Common myeloid progenitor, CD34-positive (primary cell): ENCODE measurements at regions not wholly inside any gene's neighbourhood (a gene's known extent, or its start where the extent isn't known, plus 50 kb on each side); places are given as distances from the start of the nearest gene placed in this dataset.
"Not testable (repeated sequence)": the region's sequence is repeated elsewhere in the genome, so short reads cannot be mapped to it uniquely, and the experiment has no call there.

Experiments
- CTCF ChIA-PET: fragments of 350-600 bp; sonication (Branson Sonifier 250); formaldehyde crosslinking; loops from one replicate; lab custom pipeline; 2021; ENCODE audit warnings: antibody characterized with exemption; lab: Charles Lee
- POLR2A ChIA-PET: fragments of 350-600 bp; sonication (Branson Sonifier 250); formaldehyde crosslinking; loops from one replicate; lab custom pipeline; 2021; ENCODE audit warnings: antibody characterized with exemption; lab: Charles Lee
- DNase-seq, 3 donors: peaks; one replicate each; pipeline versions ENCODE4 v3.0.0 to v3.0.0-alpha.2; 2013
- H3K27ac ChIP-seq, 2 experiments: 1 replicate in 1 of 2; 2 replicates in 1 of 2; pipeline ENCODE4 v1.7.0; 2013; ENCODE audit warnings: inconsistent platforms in 2 of 2, low read length in 2 of 2, mild to moderate bottlenecking in 2 of 2, low read depth in 1 of 2, moderate library complexity in 1 of 2; ENCODE audit not compliant: severe bottlenecking in 2 of 2, insufficient read depth in 1 of 2, poor library complexity in 1 of 2
- H3K27me3 ChIP-seq, 5 experiments: replicated peaks in 2 of 5; 1 replicate in 3 of 5; 2 replicates in 2 of 5; pipeline versions ENCODE4 v1.6.1 to v1.7.0; 2013; ENCODE audit warnings: low read length in 4 of 5, mild to moderate bottlenecking in 2 of 5, moderate library complexity in 2 of 5, inconsistent platforms in 1 of 5; ENCODE audit not compliant: insufficient read depth in 5 of 5, control insufficient read depth in 4 of 5
- H3K36me3 ChIP-seq, 4 experiments: 1 replicate in 2 of 4; 2 replicates in 2 of 4; pipeline versions ENCODE4 v1.6.1 to v1.7.0; 2013; ENCODE audit warnings: low read length in 3 of 4, control low read depth in 1 of 4, mild to moderate bottlenecking in 1 of 4; ENCODE audit not compliant: control insufficient read depth in 4 of 4, insufficient read depth in 4 of 4
- H3K4me1 ChIP-seq, 4 experiments: 1 replicate in 3 of 4; 2 replicates in 1 of 4; pipeline versions ENCODE4 v1.6.1 to v1.7.1; 2013; ENCODE audit warnings: low read length in 3 of 4, mild to moderate bottlenecking in 3 of 4, control low read depth in 1 of 4, inconsistent platforms in 1 of 4, moderate library complexity in 1 of 4; ENCODE audit not compliant: control insufficient read depth in 4 of 4, insufficient read depth in 4 of 4; ENCODE audit errors: control extremely low read depth in 1 of 4
- H3K4me3 ChIP-seq, 7 experiments: 1 replicate in 4 of 7; 2 replicates in 3 of 7; pipeline versions ENCODE4 v1.5.1 to v1.7.0; 2013; ENCODE audit warnings: mild to moderate bottlenecking in 7 of 7, low read length in 6 of 7, moderate library complexity in 6 of 7, inconsistent platforms in 2 of 7, low read depth in 2 of 7, control low read depth in 1 of 7; ENCODE audit not compliant: insufficient read depth in 4 of 7, control insufficient read depth in 1 of 7; ENCODE audit errors: extremely low read depth in 1 of 7
- H3K9me3 ChIP-seq, 5 experiments: 1 replicate in 4 of 5; 2 replicates in 1 of 5; pipeline versions ENCODE4 v1.6.1 to v1.7.1; 2013; ENCODE audit warnings: low read length in 4 of 5, mild to moderate bottlenecking in 2 of 5, inconsistent platforms in 1 of 5, low read depth in 1 of 5, moderate library complexity in 1 of 5; ENCODE audit not compliant: control insufficient read depth in 4 of 5, insufficient read depth in 2 of 5; ENCODE audit errors: control extremely low read depth in 1 of 5
- WGBS: methylation state at CpG from one replicate; pipeline ENCODE4 v1.1.5; 2013; ENCODE audit not compliant: insufficient coverage; 5-methylcytosine and 5-hydroxymethylcytosine counted together

- CTCF ChIA-PET, POLR2A ChIA-PET, H3K27ac ChIP-seq, H3K4me1 ChIP-seq, H3K36me3 ChIP-seq, H3K27me3 ChIP-seq, DNase-seq, H3K9me3 ChIP-seq, H3K4me3 ChIP-seq: not testable (repeated sequence)
- WGBS: no CpG with 5 or more reads among the region's 2 CpGs
Measured at GRCh38 chrY:3088149-3088548, 153.0 kb downstream of the ZFY start.

GRCh38 chrY:3108674-3109073 is 173.5 kb downstream of the ZFY start:
- POLR2A ChIA-PET, DNase-seq, H3K4me1 ChIP-seq, H3K9me3 ChIP-seq, H3K27ac ChIP-seq, CTCF ChIA-PET, H3K36me3 ChIP-seq, H3K27me3 ChIP-seq, H3K4me3 ChIP-seq: not testable (repeated sequence)
- WGBS: no CpG with 5 or more reads among the region's 4 CpGs

- no CpG with 5 or more reads among the region's 1 CpG for WGBS
- H3K9me3 ChIP-seq, POLR2A ChIA-PET, DNase-seq, H3K4me3 ChIP-seq, H3K27ac ChIP-seq, H3K4me1 ChIP-seq, H3K27me3 ChIP-seq, H3K36me3 ChIP-seq, CTCF ChIA-PET: not testable (repeated sequence)
Measured at GRCh38 chrY:3120234-3120633, 185.1 kb downstream of the ZFY start.

GRCh38 chrY:3120716-3121115 is 185.5 kb downstream of the ZFY start:
- H3K4me3 ChIP-seq, H3K27me3 ChIP-seq, CTCF ChIA-PET, DNase-seq, H3K36me3 ChIP-seq, H3K27ac ChIP-seq, H3K4me1 ChIP-seq, H3K9me3 ChIP-seq, POLR2A ChIA-PET: not testable (repeated sequence)

GRCh38 chrY:3123482-3123881 is 188.3 kb downstream of the ZFY start:
- WGBS: no CpG with 5 or more reads among the region's 3 CpGs
- not testable (repeated sequence) for H3K9me3 ChIP-seq

GRCh38 chrY:3171074-3171473 is 235.9 kb downstream of the ZFY start:
- H3K9me3 ChIP-seq, H3K36me3 ChIP-seq, H3K4me3 ChIP-seq, H3K4me1 ChIP-seq, DNase-seq, H3K27me3 ChIP-seq, CTCF ChIA-PET, POLR2A ChIA-PET, H3K27ac ChIP-seq: not testable (repeated sequence)
- no CpG with 5 or more reads among the region's 2 CpGs for WGBS

More at GRCh38 chrY:3123482-3123881, 188.3 kb downstream of the ZFY start:
- H3K36me3 ChIP-seq, CTCF ChIA-PET, DNase-seq, H3K27ac ChIP-seq, POLR2A ChIA-PET, H3K4me3 ChIP-seq, H3K4me1 ChIP-seq, H3K27me3 ChIP-seq: not testable (repeated sequence)

GRCh38 chrY:3195035-3195434 is 259.9 kb downstream of the ZFY start:
- H3K27me3 ChIP-seq, H3K9me3 ChIP-seq, POLR2A ChIA-PET, H3K27ac ChIP-seq, DNase-seq, H3K36me3 ChIP-seq, H3K4me3 ChIP-seq, CTCF ChIA-PET, H3K4me1 ChIP-seq: not testable (repeated sequence)
- no CpG with 5 or more reads among the region's 5 CpGs for WGBS
